A673 (cell line): ENCODE measurements at regions not wholly inside any gene's neighbourhood (a gene's known extent, or its start where the extent isn't known, plus 50 kb on each side); places are given as distances from the start of the nearest gene placed in this dataset.

Experiments
- BruUV-seq: library from RNA; stranded (reverse); fragments of 400-500 nt; replicated peaks from 2 replicates; lab custom pipeline; 2021; lab: Mats Ljungman, UMichigan
- CTCF ChIA-PET: fragments of 300-600 bp; sonication (Branson Sonifier 250); formaldehyde crosslinking; loops from one replicate; lab custom pipeline; 2022; ENCODE audit warnings: antibody characterized with exemption; lab: Charles Lee
- POLR2A ChIA-PET: fragments of 300-600 bp; sonication (Branson Sonifier 250); formaldehyde crosslinking; loops from one replicate; lab custom pipeline; 2022; ENCODE audit warnings: antibody characterized with exemption; ENCODE audit not compliant: low non-redundant PET; lab: Charles Lee
- DNase-seq: peaks from one replicate; pipeline ENCODE4 v3.0.0-alpha.2; 2015; ENCODE audit warnings: low spot score
- H3K27ac ChIP-seq: fragments of 200-600 bp; sonication (generic); 2 replicates; pipeline ENCODE4 v1.5.1; 2016; ENCODE audit warnings: mixed run types, low read depth, mild to moderate bottlenecking, mixed read lengths, antibody characterized with exemption, low read length; ENCODE audit not compliant: poor library complexity, severe bottlenecking
- H3K27me3 ChIP-seq: fragments of 200-600 bp; sonication (generic); replicated peaks from 2 replicates; pipeline ENCODE4 v1.6.1; 2017; ENCODE audit warnings: mixed run types, low read depth, mild to moderate bottlenecking, mixed read lengths, antibody characterized with exemption, low read length; ENCODE audit not compliant: insufficient read depth, poor library complexity
- H3K36me3 ChIP-seq: fragments of 200-600 bp; sonication (generic); 2 replicates; pipeline ENCODE4 v1.6.1; 2016; ENCODE audit warnings: mixed run types, mild to moderate bottlenecking, mixed read lengths, antibody characterized with exemption, low read length; ENCODE audit not compliant: insufficient read depth, poor library complexity, severe bottlenecking
- H3K4me1 ChIP-seq: fragments of 200-600 bp; sonication (generic); 2 replicates; pipeline ENCODE4 v1.6.1; 2017; ENCODE audit warnings: mixed run types, mild to moderate bottlenecking, mixed read lengths, antibody characterized with exemption, low read length; ENCODE audit not compliant: insufficient read depth, poor library complexity, severe bottlenecking
- H3K4me3 ChIP-seq: fragments of 200-600 bp; sonication (generic); 2 replicates; pipeline ENCODE4 v1.5.1; 2016; ENCODE audit warnings: low read depth, mixed run types, mild to moderate bottlenecking, mixed read lengths, low read length; ENCODE audit not compliant: poor library complexity, severe bottlenecking
- H3K9me3 ChIP-seq: fragments of 200-600 bp; sonication (generic); 2 replicates; pipeline ENCODE4 v1.6.1; 2016; ENCODE audit warnings: mixed run types, low read depth, mild to moderate bottlenecking, mixed read lengths, antibody characterized with exemption, low read length; ENCODE audit not compliant: poor library complexity, severe bottlenecking
- EZH2 ChIP-seq: fragments of 200-600 bp; sonication (generic); IDR thresholded peaks from 2 replicates; pipeline ENCODE4 v1.6.1; 2017; ENCODE audit warnings: borderline replicate concordance, low read depth, mild to moderate bottlenecking, mixed read lengths, antibody characterized with exemption, low read length; ENCODE audit not compliant: poor library complexity, severe bottlenecking
- intact Hi-C: fragments of 100-400 bp; cut with micrococcal nuclease; formaldehyde crosslinking; loops from one replicate; pipeline ENCODE4 v1.10.0; 2022; ENCODE audit not compliant: unreplicated experiment
- TF ChIP-seq, protein P1 (sequence below): fragments of 300-800, 200-600 bp; sonication (generic); conservative IDR thresholded peaks from 2 replicates; pipeline ENCODE4 v1.5.1; 2017; ENCODE audit warnings: low read depth, mild to moderate bottlenecking, antibody characterized with exemption, low read length, moderate library complexity, mixed read lengths

DNA sequence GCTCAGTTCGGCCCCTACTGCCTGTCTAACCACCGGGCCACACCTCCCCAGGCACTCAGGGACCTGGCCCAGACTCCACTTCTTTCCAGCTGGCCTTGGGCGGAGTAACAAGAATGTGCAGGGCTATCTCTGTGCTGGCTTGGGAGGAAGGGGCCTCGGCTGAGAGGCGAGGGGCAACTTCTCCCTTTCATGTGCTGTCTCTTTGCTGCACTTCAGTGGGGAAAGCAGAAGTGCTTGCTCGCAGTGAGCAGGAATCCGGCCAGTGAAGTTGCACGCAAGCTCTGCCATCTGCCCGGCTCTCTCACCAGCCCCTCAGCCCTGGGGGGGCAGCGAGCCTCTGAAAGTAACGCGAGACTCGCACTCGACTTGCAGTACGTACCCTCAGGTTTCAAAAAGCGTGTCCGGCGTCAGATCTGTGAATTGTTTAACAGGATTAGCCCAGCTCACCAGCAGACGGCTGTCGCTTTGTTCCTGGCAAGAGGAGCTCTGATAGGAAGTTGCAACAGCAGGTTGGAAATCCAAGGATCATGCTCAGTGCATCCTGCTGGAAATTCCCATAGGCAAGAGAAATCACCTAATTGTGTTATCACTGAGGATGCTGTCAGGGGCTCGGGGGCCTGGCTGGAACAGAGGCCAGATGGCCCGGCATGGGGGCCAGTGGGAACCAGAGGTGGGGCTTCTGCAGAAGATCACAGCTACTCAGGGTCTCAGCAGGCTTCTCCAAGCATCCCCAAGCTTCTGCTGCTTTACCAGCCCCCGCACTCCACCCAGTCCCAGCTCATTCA, 221.1 kb downstream of the NPHP4 start:
- no peak for TF ChIP-seq EZH2
- TF ChIP-seq, protein P1, sequence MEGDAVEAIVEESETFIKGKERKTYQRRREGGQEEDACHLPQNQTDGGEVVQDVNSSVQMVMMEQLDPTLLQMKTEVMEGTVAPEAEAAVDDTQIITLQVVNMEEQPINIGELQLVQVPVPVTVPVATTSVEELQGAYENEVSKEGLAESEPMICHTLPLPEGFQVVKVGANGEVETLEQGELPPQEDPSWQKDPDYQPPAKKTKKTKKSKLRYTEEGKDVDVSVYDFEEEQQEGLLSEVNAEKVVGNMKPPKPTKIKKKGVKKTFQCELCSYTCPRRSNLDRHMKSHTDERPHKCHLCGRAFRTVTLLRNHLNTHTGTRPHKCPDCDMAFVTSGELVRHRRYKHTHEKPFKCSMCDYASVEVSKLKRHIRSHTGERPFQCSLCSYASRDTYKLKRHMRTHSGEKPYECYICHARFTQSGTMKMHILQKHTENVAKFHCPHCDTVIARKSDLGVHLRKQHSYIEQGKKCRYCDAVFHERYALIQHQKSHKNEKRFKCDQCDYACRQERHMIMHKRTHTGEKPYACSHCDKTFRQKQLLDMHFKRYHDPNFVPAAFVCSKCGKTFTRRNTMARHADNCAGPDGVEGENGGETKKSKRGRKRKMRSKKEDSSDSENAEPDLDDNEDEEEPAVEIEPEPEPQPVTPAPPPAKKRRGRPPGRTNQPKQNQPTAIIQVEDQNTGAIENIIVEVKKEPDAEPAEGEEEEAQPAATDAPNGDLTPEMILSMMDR, result no peak
- peaks cover 9% of the 10 kb centered on the region for H3K4me1 ChIP-seq
- intact Hi-C loops, result no loop called here
- no peak overlapping the region for H3K4me3 ChIP-seq
- H3K9me3 ChIP-seq, result no peaks in the 10 kb centered on the region
- BruUV-seq, result no TSS peak
- POLR2A ChIA-PET, result no interaction called here
- peaks cover 5% of the 10 kb centered on the region for H3K27me3 ChIP-seq
- H3K36me3 ChIP-seq, result no peaks in the 10 kb centered on the region
- H3K27ac ChIP-seq, result no peak overlapping the region
- DNase-seq, result peak; percentile 70
- CTCF ChIA-PET, result no interaction called here

DNA sequence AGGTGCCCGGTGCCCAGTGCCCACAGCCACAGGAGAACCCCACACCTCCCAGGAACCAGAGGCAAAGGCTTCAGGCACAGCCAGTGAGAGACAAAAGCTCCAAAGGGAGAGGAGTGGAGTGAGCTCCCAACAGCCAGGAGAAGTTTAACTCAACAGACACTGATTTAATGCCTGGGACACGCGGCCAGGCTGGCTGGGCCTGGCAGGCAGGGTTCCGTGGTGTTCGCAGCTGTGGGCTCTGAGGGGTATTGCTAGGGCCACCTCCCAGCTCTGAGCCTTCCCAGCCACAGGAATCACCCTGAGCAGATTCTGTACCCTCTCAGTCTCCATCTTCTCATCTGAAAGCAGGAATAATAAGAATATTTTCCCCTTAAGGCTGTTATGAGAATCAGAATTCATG, 222.5 kb downstream of the NPHP4 start:
- no peak for TF ChIP-seq EZH2
- TF ChIP-seq, protein P1, result no peak
- CTCF ChIA-PET, result no interaction called here
- no peak overlapping the region for H3K4me3 ChIP-seq
- POLR2A ChIA-PET, result no interaction called here
- H3K9me3 ChIP-seq, result no peaks in the 10 kb centered on the region
- H3K27me3 ChIP-seq, result peaks cover 15% of the 10 kb centered on the region
- no TSS peak for BruUV-seq
- intact Hi-C loops, result no loop called here
- H3K36me3 ChIP-seq, result no peaks in the 10 kb centered on the region
- H3K27ac ChIP-seq, result no peak overlapping the region
- peaks cover 9% of the 10 kb centered on the region for H3K4me1 ChIP-seq
- no peak for DNase-seq

GRCh38 chr1:5769146-5769545, 223.1 kb downstream of the NPHP4 start:
- POLR2A ChIA-PET, result no interaction called here
- no peak overlapping the region for H3K4me3 ChIP-seq
- no peak for DNase-seq
- H3K4me1 ChIP-seq, result peaks cover 9% of the 10 kb centered on the region
- no peaks in the 10 kb centered on the region for H3K9me3 ChIP-seq
- peaks cover 15% of the 10 kb centered on the region for H3K27me3 ChIP-seq
- no TSS peak for BruUV-seq
- intact Hi-C loops, result no loop called here
- CTCF ChIA-PET, result no interaction called here
- no peaks in the 10 kb centered on the region for H3K36me3 ChIP-seq
- no peak for TF ChIP-seq EZH2
- TF ChIP-seq, protein P1, result no peak
- H3K27ac ChIP-seq, result no peak overlapping the region
